ENCODE measurements at regions not wholly inside any gene's neighbourhood (a gene's known extent, or its start where the extent isn't known, plus 50 kb on each side); places are given as distances from the start of the nearest gene placed in this dataset.

DNA sequence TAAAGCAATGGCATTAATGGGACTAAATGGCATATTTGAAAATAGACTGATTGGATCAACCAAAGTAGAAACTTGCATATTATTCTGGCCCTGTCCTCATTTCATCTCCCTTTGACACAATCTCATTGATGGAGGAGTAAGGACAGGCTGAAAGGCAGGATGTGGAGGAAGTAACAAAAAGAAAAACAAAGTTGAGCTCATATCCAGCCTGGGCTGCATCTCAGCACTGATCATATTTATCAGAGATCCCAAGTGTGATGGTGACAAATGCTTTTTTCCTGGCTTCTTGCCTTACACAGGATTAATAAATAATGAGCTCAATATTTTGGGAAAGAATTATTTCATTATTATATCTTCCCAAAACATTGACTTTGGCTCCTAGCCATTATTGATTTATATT lies 622.7 kb downstream of the CD109 start:
- TF ChIP-seq POLR2A (IDR thresholded peaks at IDR 0.05; ENCODE audit: low read length) (no peak), GATA1 (IDR thresholded peaks at IDR 0.05; ENCODE audit: low read depth, low read length) (no peak)

Data from erythroblast (primary cell).